ENCODE measurements at regions not wholly inside any gene's neighbourhood (a gene's known extent, or its start where the extent isn't known, plus 50 kb on each side); places are given as distances from the start of the nearest gene placed in this dataset.

- no peak for DNase-seq (ENCODE audit: low spot score)
Measured at GRCh38 chr21:18460979-18461378, 57.4 kb upstream of the TMPRSS15 start.

GRCh38 chr21:18461743-18462142 is 58.2 kb upstream of the TMPRSS15 start:
- no peak for DNase-seq (ENCODE audit: low spot score)

GRCh38 chr21:18467715-18468114 is 64.1 kb upstream of the TMPRSS15 start:
- no peak for DNase-seq (ENCODE audit: low spot score)

- DNase-seq (ENCODE audit: low spot score), result no peak
Measured at GRCh38 chr21:18468790-18469189, 65.2 kb upstream of the TMPRSS15 start.

- DNase-seq (ENCODE audit: low spot score), result no peak
Measured at GRCh38 chr21:18476639-18477038, 73.1 kb upstream of the TMPRSS15 start.

- DNase-seq (ENCODE audit: low spot score), result no peak
Measured at GRCh38 chr21:18477043-18477442, 73.5 kb upstream of the TMPRSS15 start.

GRCh38 chr21:18478513-18478912 is 74.9 kb upstream of the TMPRSS15 start:
- DNase-seq (ENCODE audit: low spot score), result no peak

- DNase-seq (ENCODE audit: low spot score), result no peak
Measured at GRCh38 chr21:18488252-18488651, 84.7 kb upstream of the TMPRSS15 start.

GRCh38 chr21:18493422-18493821 is 89.8 kb upstream of the TMPRSS15 start:
- no peak for DNase-seq (ENCODE audit: low spot score)

GRCh38 chr21:18495523-18495922 is 91.9 kb upstream of the TMPRSS15 start:
- DNase-seq (ENCODE audit: low spot score), result no peak

GRCh38 chr21:18498431-18498830 is 94.8 kb upstream of the TMPRSS15 start:
- no peak for DNase-seq (ENCODE audit: low spot score)

GRCh38 chr21:18499761-18500376 is 96.3 kb upstream of the TMPRSS15 start:
- DNase-seq (ENCODE audit: low spot score), result no peak

GRCh38 chr21:18518054-18518481 is 114.5 kb upstream of the TMPRSS15 start:
- no peak for DNase-seq (ENCODE audit: low spot score)

GRCh38 chr21:18521204-18521603 is 117.6 kb upstream of the TMPRSS15 start:
- DNase-seq (ENCODE audit: low spot score), result no peak

GRCh38 chr21:18522181-18522972 is 118.8 kb upstream of the TMPRSS15 start:
- no peak for DNase-seq (ENCODE audit: low spot score)

- DNase-seq (ENCODE audit: low spot score), result no peak
Measured at GRCh38 chr21:18524097-18524880, 120.7 kb upstream of the TMPRSS15 start.

GRCh38 chr21:18529254-18529653 is 125.7 kb upstream of the TMPRSS15 start:
- no peak for DNase-seq (ENCODE audit: low spot score)

GRCh38 chr21:18542081-18542480 is 138.5 kb upstream of the TMPRSS15 start:
- no peak for DNase-seq (ENCODE audit: low spot score)

GRCh38 chr21:18545908-18546307 is 142.3 kb upstream of the TMPRSS15 start:
- DNase-seq (ENCODE audit: low spot score), result no peak

- no peak for DNase-seq (ENCODE audit: low spot score)
Measured at GRCh38 chr21:18547347-18547746, 143.8 kb upstream of the TMPRSS15 start.

- DNase-seq (ENCODE audit: low spot score), result no peak
Measured at GRCh38 chr21:18548249-18548648, 144.7 kb upstream of the TMPRSS15 start.

GRCh38 chr21:18549214-18549905 is 145.8 kb upstream of the TMPRSS15 start:
- DNase-seq (ENCODE audit: low spot score), result no peak

Data from HuH-7.5 (cell line).